Mesenchymal stem cell (in vitro differentiated cells and primary cell): ENCODE measurements at regions not wholly inside any gene's neighbourhood (a gene's known extent, or its start where the extent isn't known, plus 50 kb on each side); places are given as distances from the start of the nearest gene placed in this dataset.

Source experiments
- DNase-seq: peaks from one replicate; pipeline ENCODE4 v3.0.0-alpha.2; 2013
- H2AFZ ChIP-seq: one replicate; pipeline ENCODE4 v1.6.1; 2013; ENCODE audit warnings: low read depth, mild to moderate bottlenecking, control low read depth, inconsistent platforms, low read length, moderate library complexity
- H2AK5ac ChIP-seq: 2 replicates; pipeline ENCODE4 v1.6.1; 2013; ENCODE audit warnings: low read length, moderate library complexity, mild to moderate bottlenecking, inconsistent platforms; ENCODE audit not compliant: severe bottlenecking
- H2BK120ac ChIP-seq: one replicate; pipeline ENCODE4 v1.6.1; 2013; ENCODE audit warnings: low read depth, mild to moderate bottlenecking, inconsistent platforms, low read length, moderate library complexity
- H2BK12ac ChIP-seq, 2 experiments: one replicate each; pipeline ENCODE4 v1.6.1; 2013; ENCODE audit warnings: inconsistent platforms in 2 of 2, low read length in 2 of 2, mild to moderate bottlenecking in 2 of 2, moderate library complexity in 2 of 2, control low read depth in 1 of 2
- H2BK15ac ChIP-seq: one replicate; pipeline ENCODE4 v1.6.1; 2013; ENCODE audit warnings: mild to moderate bottlenecking, low read depth, inconsistent platforms; ENCODE audit not compliant: poor library complexity, severe bottlenecking
- H2BK5ac ChIP-seq: 2 replicates; pipeline ENCODE4 v1.6.1; 2013; ENCODE audit warnings: low read depth, mild to moderate bottlenecking, low read length, control low read depth, inconsistent platforms; ENCODE audit not compliant: poor library complexity, severe bottlenecking
- H3K14ac ChIP-seq, 2 experiments: one replicate each; pipeline ENCODE4 v1.6.1; 2013; ENCODE audit warnings: inconsistent platforms in 2 of 2, low read length in 2 of 2, control low read depth in 1 of 2, mild to moderate bottlenecking in 1 of 2, moderate library complexity in 1 of 2
- H3K18ac ChIP-seq, 2 experiments: one replicate each; pipeline ENCODE4 v1.6.1; 2013; ENCODE audit warnings: inconsistent platforms in 2 of 2, low read length in 2 of 2, control low read depth in 1 of 2, low read depth in 1 of 2, mild to moderate bottlenecking in 1 of 2
- H3K23ac ChIP-seq, 2 experiments: one replicate each; pipeline ENCODE4 v1.6.1; 2013; ENCODE audit warnings: inconsistent platforms in 2 of 2, low read length in 2 of 2, mild to moderate bottlenecking in 2 of 2, moderate library complexity in 2 of 2, control low read depth in 1 of 2
- H3K27ac ChIP-seq: 2 replicates; pipeline ENCODE4 v1.5.1; 2013; ENCODE audit warnings: mild to moderate bottlenecking, moderate library complexity, low read length, control low read depth, inconsistent platforms; ENCODE audit not compliant: poor library complexity, severe bottlenecking
- H3K27me3 ChIP-seq, 2 experiments: 2 replicates each; pipeline versions ENCODE4 v1.6.1 to v1.7.0; 2013; ENCODE audit warnings: low read length in 2 of 2, mild to moderate bottlenecking in 2 of 2, moderate library complexity in 2 of 2, control low read depth in 1 of 2, inconsistent platforms in 1 of 2; ENCODE audit not compliant: control insufficient read depth in 1 of 2, insufficient read depth in 1 of 2
- H3K36me3 ChIP-seq, 2 experiments: 2 replicates each; pipeline versions ENCODE4 v1.6.1 to v1.7.0; 2013; ENCODE audit warnings: low read length in 2 of 2, control low read depth in 1 of 2, inconsistent platforms in 1 of 2, low read depth in 1 of 2, mild to moderate bottlenecking in 1 of 2; ENCODE audit not compliant: insufficient read depth in 2 of 2, control insufficient read depth in 1 of 2
- H3K4ac ChIP-seq, 2 experiments: one replicate each; pipeline ENCODE4 v1.6.1; 2013; ENCODE audit warnings: inconsistent platforms in 2 of 2, low read length in 2 of 2, mild to moderate bottlenecking in 2 of 2, moderate library complexity in 2 of 2, control low read depth in 1 of 2, low read depth in 1 of 2
- H3K4me1 ChIP-seq: 2 replicates; pipeline ENCODE4 v1.6.1; 2013; ENCODE audit warnings: low read depth, low read length, control low read depth; ENCODE audit not compliant: control insufficient read depth, insufficient read depth
- H3K4me2 ChIP-seq: 2 replicates; pipeline ENCODE4 v1.6.1; 2013; ENCODE audit warnings: low read length, mild to moderate bottlenecking, inconsistent platforms; ENCODE audit not compliant: poor library complexity, severe bottlenecking
- H3K4me3 ChIP-seq, 2 experiments: 2 replicates each; pipeline versions ENCODE4 v1.5.1 to v1.7.0; 2013; ENCODE audit warnings: low read length in 2 of 2, mild to moderate bottlenecking in 2 of 2, control low read depth in 1 of 2, low read depth in 1 of 2; ENCODE audit not compliant: insufficient read depth in 1 of 2
- H3K79me1 ChIP-seq: replicated peaks from 2 replicates; pipeline ENCODE4 v1.6.1; 2013; ENCODE audit warnings: mild to moderate bottlenecking, control low read depth, low read length, inconsistent platforms; ENCODE audit not compliant: poor library complexity, severe bottlenecking
- H3K9ac ChIP-seq: 2 replicates; pipeline ENCODE4 v1.7.0; 2013; ENCODE audit warnings: mild to moderate bottlenecking, low read length, moderate library complexity
- H3K9me3 ChIP-seq: 2 replicates; pipeline ENCODE4 v1.7.0; 2013; ENCODE audit warnings: mild to moderate bottlenecking, low read length; ENCODE audit not compliant: control insufficient read depth
- H4K8ac ChIP-seq: one replicate; pipeline ENCODE4 v1.6.1; 2013; ENCODE audit warnings: inconsistent platforms, mild to moderate bottlenecking, low read length, moderate library complexity
- H4K91ac ChIP-seq: one replicate; pipeline ENCODE4 v1.6.1; 2013; ENCODE audit warnings: mild to moderate bottlenecking, low read length, inconsistent platforms
- WGBS: methylation state at CpG from one replicate; pipeline ENCODE4 v1.1.7; 2013; ENCODE audit warnings: mixed read lengths; 5-methylcytosine and 5-hydroxymethylcytosine counted together

- Histone ChIP-seq H3K27me3 (peaks cover 0 to 7% of the 10 kb centered on the region in 2 experiments), H3K79me1 (no peaks in the 10 kb centered on the region), H2BK5ac (no peak overlapping the region), H2AK5ac (no peak overlapping the region), H3K18ac (no peak overlapping the region), H2AFZ (no peak overlapping the region), H3K4ac (no peak overlapping the region), H3K4me3 (no peak overlapping the region), H3K14ac (no peak overlapping the region), H2BK12ac (no peak overlapping the region), H3K36me3 (no peaks in the 10 kb centered on the region), H2BK120ac (no peak overlapping the region), H2BK15ac (no peak overlapping the region), H3K9me3 (peaks cover 4% of the 10 kb centered on the region), H3K23ac (no peak overlapping the region), H3K9ac (no peak overlapping the region), H3K4me1 (no peaks in the 10 kb centered on the region), H3K27ac (no peak overlapping the region), H3K4me2 (no peak overlapping the region), H4K91ac (no peak overlapping the region), H4K8ac (no peak overlapping the region)
- 94% methylated on average over 3 of the region's 3 CpGs for WGBS
- DNase-seq, result no peak
Observed at GRCh38 chr11:121950160-121950559, 165.9 kb downstream of the BLID start.

GRCh38 chr11:121946514-121946913 lies 169.5 kb downstream of the BLID start:
- 94% methylated on average over 2 of the region's 3 CpGs for WGBS
- H4K8ac ChIP-seq, result no peak overlapping the region
- no peak overlapping the region for H4K91ac ChIP-seq
- H2AK5ac ChIP-seq, result no peak overlapping the region
- H3K18ac ChIP-seq, result no peak overlapping the region
- no peak overlapping the region for H2BK15ac ChIP-seq
- no peaks in the 10 kb centered on the region for H3K36me3 ChIP-seq
- H3K4me1 ChIP-seq, result no peaks in the 10 kb centered on the region
- DNase-seq, result no peak
- peaks cover 0 to 4% of the 10 kb centered on the region in 2 experiments for H3K27me3 ChIP-seq
- H3K14ac ChIP-seq, result no peak overlapping the region
- H3K79me1 ChIP-seq, result no peaks in the 10 kb centered on the region
- H3K9me3 ChIP-seq, result peaks cover 4% of the 10 kb centered on the region
- no peak overlapping the region for H2BK120ac ChIP-seq
- H3K4me2 ChIP-seq, result no peak overlapping the region
- no peak overlapping the region for H2BK5ac ChIP-seq
- no peak overlapping the region for H3K9ac ChIP-seq
- no peak overlapping the region for H3K4ac ChIP-seq
- no peak overlapping the region for H3K4me3 ChIP-seq
- H2BK12ac ChIP-seq, result no peak overlapping the region
- no peak overlapping the region for H2AFZ ChIP-seq
- H3K27ac ChIP-seq, result no peak overlapping the region
- no peak overlapping the region for H3K23ac ChIP-seq

DNA sequence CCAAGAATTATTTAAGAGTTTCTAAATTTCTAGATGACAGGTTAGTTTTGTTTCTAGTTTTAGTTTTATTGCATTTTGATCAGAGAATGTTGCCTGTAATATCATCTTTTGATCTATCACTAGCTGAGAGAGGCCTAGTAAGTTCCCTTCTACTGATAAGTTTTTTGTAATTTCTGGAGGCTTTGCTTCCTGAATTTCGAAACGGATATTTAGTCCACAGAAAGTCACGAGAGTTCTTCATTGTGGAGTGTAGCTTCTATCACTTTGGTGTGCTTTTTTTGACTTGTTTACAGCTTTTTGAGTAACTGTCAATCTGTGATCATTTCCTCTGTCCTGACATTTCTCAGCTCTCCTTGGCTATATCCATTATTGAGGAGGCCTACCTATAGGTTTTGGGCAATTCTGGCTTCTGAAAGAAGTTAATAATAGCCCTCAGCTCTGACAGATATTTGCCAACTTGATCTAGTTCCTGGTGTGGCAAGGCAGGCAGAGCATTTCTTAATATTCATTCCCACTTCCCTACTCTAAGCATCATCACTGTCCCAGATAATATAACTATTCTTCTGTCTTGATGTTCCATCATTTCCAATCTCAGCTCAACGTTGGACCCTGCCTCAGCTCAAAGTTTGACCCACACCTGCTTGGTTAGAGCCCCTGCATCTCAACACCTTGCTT lies 171.3 kb downstream of the BLID start:
- no peak overlapping the region for H3K4me3 ChIP-seq
- H4K91ac ChIP-seq, result no peak overlapping the region
- no peak overlapping the region for H2AK5ac ChIP-seq
- no peak for DNase-seq
- no peak overlapping the region for H3K4ac ChIP-seq
- peaks cover 4% of the 10 kb centered on the region for H3K9me3 ChIP-seq
- H3K4me1 ChIP-seq, result no peaks in the 10 kb centered on the region
- H3K14ac ChIP-seq, result no peak overlapping the region
- H2BK5ac ChIP-seq, result no peak overlapping the region
- no peak overlapping the region for H3K4me2 ChIP-seq
- no peak overlapping the region for H2BK12ac ChIP-seq
- H3K27ac ChIP-seq, result no peak overlapping the region
- no peaks in the 10 kb centered on the region for H3K79me1 ChIP-seq
- H2BK120ac ChIP-seq, result no peak overlapping the region
- H3K23ac ChIP-seq, result no peak overlapping the region
- no peak overlapping the region for H3K9ac ChIP-seq
- no peaks in the 10 kb centered on the region for H3K36me3 ChIP-seq
- WGBS, result 18% methylated on average over 4 of the region's 4 CpGs
- H2AFZ ChIP-seq, result no peak overlapping the region
- H4K8ac ChIP-seq, result no peak overlapping the region
- H2BK15ac ChIP-seq, result no peak overlapping the region
- no peaks in the 10 kb centered on the region for H3K27me3 ChIP-seq
- no peak overlapping the region for H3K18ac ChIP-seq

- no peak overlapping the region for H3K23ac ChIP-seq
- no peak overlapping the region for H4K91ac ChIP-seq
- no peak overlapping the region for H2BK12ac ChIP-seq
- no peak overlapping the region for H3K4me2 ChIP-seq
- H2BK15ac ChIP-seq, result no peak overlapping the region
- WGBS, result 88% methylated on average over 2 of the region's 2 CpGs
- no peak overlapping the region for H2BK120ac ChIP-seq
- H3K79me1 ChIP-seq, result no peaks in the 10 kb centered on the region
- H3K9ac ChIP-seq, result no peak overlapping the region
- no peak overlapping the region for H2AFZ ChIP-seq
- peak overlapping the region in 1 of 2 experiments; percentile 11 for H3K4me3 ChIP-seq
- H3K36me3 ChIP-seq, result no peaks in the 10 kb centered on the region
- no peak overlapping the region for H2AK5ac ChIP-seq
- no peaks in the 10 kb centered on the region for H3K27me3 ChIP-seq
- H2BK5ac ChIP-seq, result no peak overlapping the region
- no peak overlapping the region for H3K14ac ChIP-seq
- H3K27ac ChIP-seq, result no peak overlapping the region
- H3K9me3 ChIP-seq, result no peaks in the 10 kb centered on the region
- no peak overlapping the region for H3K18ac ChIP-seq
- no peaks in the 10 kb centered on the region for H3K4me1 ChIP-seq
- no peak for DNase-seq
- H4K8ac ChIP-seq, result no peak overlapping the region
- H3K4ac ChIP-seq, result no peak overlapping the region
Observed at GRCh38 chr11:121938076-121938475, 177.9 kb downstream of the BLID start.
